ENCODE measurements at regions not wholly inside any gene's neighbourhood (a gene's known extent, or its start where the extent isn't known, plus 50 kb on each side); places are given as distances from the start of the nearest gene placed in this dataset.

GRCh38 chr18:8546677-8547076 is 62.6 kb upstream of the RAB12 start:
- peaks cover 5% of the 10 kb centered on the region for H3K4me1 ChIP-seq (ENCODE audit: insufficient read depth, low read length)
- TF ChIP-seq, protein P1, sequence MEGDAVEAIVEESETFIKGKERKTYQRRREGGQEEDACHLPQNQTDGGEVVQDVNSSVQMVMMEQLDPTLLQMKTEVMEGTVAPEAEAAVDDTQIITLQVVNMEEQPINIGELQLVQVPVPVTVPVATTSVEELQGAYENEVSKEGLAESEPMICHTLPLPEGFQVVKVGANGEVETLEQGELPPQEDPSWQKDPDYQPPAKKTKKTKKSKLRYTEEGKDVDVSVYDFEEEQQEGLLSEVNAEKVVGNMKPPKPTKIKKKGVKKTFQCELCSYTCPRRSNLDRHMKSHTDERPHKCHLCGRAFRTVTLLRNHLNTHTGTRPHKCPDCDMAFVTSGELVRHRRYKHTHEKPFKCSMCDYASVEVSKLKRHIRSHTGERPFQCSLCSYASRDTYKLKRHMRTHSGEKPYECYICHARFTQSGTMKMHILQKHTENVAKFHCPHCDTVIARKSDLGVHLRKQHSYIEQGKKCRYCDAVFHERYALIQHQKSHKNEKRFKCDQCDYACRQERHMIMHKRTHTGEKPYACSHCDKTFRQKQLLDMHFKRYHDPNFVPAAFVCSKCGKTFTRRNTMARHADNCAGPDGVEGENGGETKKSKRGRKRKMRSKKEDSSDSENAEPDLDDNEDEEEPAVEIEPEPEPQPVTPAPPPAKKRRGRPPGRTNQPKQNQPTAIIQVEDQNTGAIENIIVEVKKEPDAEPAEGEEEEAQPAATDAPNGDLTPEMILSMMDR (IDR thresholded peaks at IDR 0.05; ENCODE audit: extremely low read depth, low read depth, low read length), result no peak
- H3K27ac ChIP-seq (ENCODE audit: low read depth, low read length), result no peak overlapping the region
- H3K4me3 ChIP-seq (ENCODE audit: insufficient read depth, low read length), result no peak overlapping the region
- no peak overlapping the region for H2AFZ ChIP-seq (ENCODE audit: low read length)
- peaks cover 25% of the 10 kb centered on the region for H3K27me3 ChIP-seq (ENCODE audit: insufficient read depth, low read length)
- no peaks in the 10 kb centered on the region for H3K79me2 ChIP-seq (ENCODE audit: insufficient read depth, low read length)
- H3K36me3 ChIP-seq (ENCODE audit: insufficient read depth, low read length), result no peaks in the 10 kb centered on the region
- no peak for DNase-seq (ENCODE audit: insufficient read length, low spot score, missing footprints)
- H4K20me1 ChIP-seq (ENCODE audit: insufficient read depth, low read length), result no peaks in the 10 kb centered on the region
- H3K4me2 ChIP-seq (ENCODE audit: insufficient read depth, low read length), result no peak overlapping the region
- no peaks in the 10 kb centered on the region for H3K9me3 ChIP-seq (ENCODE audit: low read depth, low read length)

DNA sequence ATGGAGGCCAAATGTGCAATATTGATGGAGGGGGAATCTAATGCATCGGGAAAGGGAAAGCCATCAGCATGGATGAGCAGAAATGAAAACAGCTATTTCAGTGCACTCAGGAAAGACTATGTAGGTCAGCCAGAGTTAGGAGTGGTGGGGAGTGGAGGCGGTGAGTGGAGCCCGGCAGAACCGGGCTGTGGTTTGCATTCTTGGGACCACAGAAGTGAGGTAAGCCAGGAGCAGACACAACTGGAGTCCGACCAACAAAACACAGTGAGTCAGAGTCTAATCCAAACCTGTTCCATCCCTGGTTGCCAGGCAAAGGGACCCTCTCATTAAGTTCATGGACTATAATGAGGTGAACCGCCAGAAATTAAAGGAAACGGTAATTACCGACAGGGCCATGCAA is 61.1 kb upstream of the RAB12 start:
- Histone ChIP-seq H3K27ac (ENCODE audit: low read depth, low read length) (no peak overlapping the region), H3K4me2 (ENCODE audit: insufficient read depth, low read length) (peak overlapping the region; percentile 16), H3K4me1 (ENCODE audit: insufficient read depth, low read length) (peaks cover 5% of the 10 kb centered on the region), H3K4me3 (ENCODE audit: insufficient read depth, low read length) (no peak overlapping the region), H3K79me2 (ENCODE audit: insufficient read depth, low read length) (no peaks in the 10 kb centered on the region), H3K27me3 (ENCODE audit: insufficient read depth, low read length) (peaks cover 25% of the 10 kb centered on the region), H4K20me1 (ENCODE audit: insufficient read depth, low read length) (no peaks in the 10 kb centered on the region), H3K36me3 (ENCODE audit: insufficient read depth, low read length) (no peaks in the 10 kb centered on the region), H3K9me3 (ENCODE audit: low read depth, low read length) (no peaks in the 10 kb centered on the region), H2AFZ (ENCODE audit: low read length) (no peak overlapping the region)
- DNase-seq (ENCODE audit: insufficient read length, low spot score, missing footprints), result no peak
- TF ChIP-seq, protein P1 (IDR thresholded peaks at IDR 0.05; ENCODE audit: extremely low read depth, low read depth, low read length), result no peak

DNA sequence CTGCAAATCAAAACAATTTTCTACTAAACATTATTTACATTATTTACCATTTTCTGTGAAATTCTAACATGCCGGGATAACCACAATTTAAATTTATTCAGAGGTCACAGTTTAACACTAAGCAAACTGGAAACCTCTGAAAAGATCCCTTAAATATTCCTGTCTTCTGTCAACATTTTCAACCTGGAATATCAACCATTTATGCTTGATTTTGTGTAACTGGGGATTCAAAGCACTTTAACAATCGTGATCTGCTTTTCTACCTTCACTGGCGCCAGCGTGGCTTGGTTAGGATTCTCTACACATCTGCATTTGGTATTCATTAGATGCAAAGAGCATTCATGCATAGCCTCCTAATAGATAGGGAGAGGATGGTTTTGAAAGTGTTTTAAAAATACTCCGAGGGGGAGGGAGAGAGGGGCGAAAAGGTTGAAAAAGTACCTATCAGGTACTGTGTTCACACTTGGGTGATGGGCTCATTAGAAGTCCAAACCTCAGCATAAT is 59.9 kb upstream of the RAB12 start:
- peaks cover 25% of the 10 kb centered on the region for H3K27me3 ChIP-seq (ENCODE audit: insufficient read depth, low read length)
- no peaks in the 10 kb centered on the region for H3K36me3 ChIP-seq (ENCODE audit: insufficient read depth, low read length)
- H3K9me3 ChIP-seq (ENCODE audit: low read depth, low read length), result no peaks in the 10 kb centered on the region
- no peak overlapping the region for H3K4me2 ChIP-seq (ENCODE audit: insufficient read depth, low read length)
- H3K79me2 ChIP-seq (ENCODE audit: insufficient read depth, low read length), result no peaks in the 10 kb centered on the region
- DNase-seq (ENCODE audit: insufficient read length, low spot score, missing footprints), result no peak
- H3K27ac ChIP-seq (ENCODE audit: low read depth, low read length), result no peak overlapping the region
- H4K20me1 ChIP-seq (ENCODE audit: insufficient read depth, low read length), result no peaks in the 10 kb centered on the region
- TF ChIP-seq, protein P1 (IDR thresholded peaks at IDR 0.05; ENCODE audit: extremely low read depth, low read depth, low read length), result no peak
- no peak overlapping the region for H3K4me3 ChIP-seq (ENCODE audit: insufficient read depth, low read length)
- peaks cover 5% of the 10 kb centered on the region for H3K4me1 ChIP-seq (ENCODE audit: insufficient read depth, low read length)
- no peak overlapping the region for H2AFZ ChIP-seq (ENCODE audit: low read length)

DNA sequence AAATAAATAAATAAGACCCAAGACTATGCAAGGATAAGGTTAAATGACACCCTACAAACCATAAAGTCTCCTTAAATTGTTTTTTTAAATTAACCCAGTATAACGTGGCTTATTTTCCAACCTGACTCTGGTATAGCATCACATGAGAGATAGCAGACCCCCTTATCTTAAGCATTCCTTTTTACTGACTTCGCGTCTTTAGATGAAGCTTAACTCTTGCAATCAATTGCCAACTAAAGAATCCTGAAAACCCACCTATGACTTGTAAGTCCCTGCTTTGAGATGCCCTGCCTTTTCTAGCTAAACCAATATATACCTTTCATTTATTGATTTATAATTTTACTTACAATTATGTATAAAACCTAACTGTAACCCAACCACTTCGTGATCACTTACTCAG is 57.1 kb upstream of the RAB12 start:
- H3K36me3 ChIP-seq (ENCODE audit: insufficient read depth, low read length), result no peaks in the 10 kb centered on the region
- TF ChIP-seq, protein P1 (IDR thresholded peaks at IDR 0.05; ENCODE audit: extremely low read depth, low read depth, low read length), result no peak
- H3K27me3 ChIP-seq (ENCODE audit: insufficient read depth, low read length), result peaks cover 21% of the 10 kb centered on the region
- no peak overlapping the region for H2AFZ ChIP-seq (ENCODE audit: low read length)
- H3K27ac ChIP-seq (ENCODE audit: low read depth, low read length), result no peak overlapping the region
- no peaks in the 10 kb centered on the region for H3K79me2 ChIP-seq (ENCODE audit: insufficient read depth, low read length)
- H3K4me1 ChIP-seq (ENCODE audit: insufficient read depth, low read length), result peaks cover 5% of the 10 kb centered on the region
- H3K9me3 ChIP-seq (ENCODE audit: low read depth, low read length), result no peaks in the 10 kb centered on the region
- H4K20me1 ChIP-seq (ENCODE audit: insufficient read depth, low read length), result no peaks in the 10 kb centered on the region
- no peak overlapping the region for H3K4me3 ChIP-seq (ENCODE audit: insufficient read depth, low read length)
- no peak overlapping the region for H3K4me2 ChIP-seq (ENCODE audit: insufficient read depth, low read length)
- DNase-seq (ENCODE audit: insufficient read length, low spot score, missing footprints), result no peak

Measured in osteoblast (primary cell).